Hepatocyte (in vitro differentiated cells): ENCODE measurements at regions not wholly inside any gene's neighbourhood (a gene's known extent, or its start where the extent isn't known, plus 50 kb on each side); places are given as distances from the start of the nearest gene placed in this dataset.

Source experiments
- DNase-seq: peaks from one replicate; pipeline ENCODE4 v3.0.0-alpha.2; 2016; ENCODE audit warnings: low spot score
- H2AFZ ChIP-seq: fragments of 200-600 bp; sonication (generic); 2 replicates; pipeline ENCODE4 v1.6.0; 2016; ENCODE audit warnings: antibody characterized with exemption, mild to moderate bottlenecking
- H3K27ac ChIP-seq: fragments of 200-600 bp; sonication (generic); 2 replicates; pipeline ENCODE4 v1.5.1; 2016; ENCODE audit warnings: mild to moderate bottlenecking
- H3K27me3 ChIP-seq: fragments of 200-600 bp; sonication (generic); 2 replicates; pipeline ENCODE4 v1.6.1; 2016
- H3K36me3 ChIP-seq: fragments of 200-600 bp; sonication (generic); replicated peaks from 2 replicates; pipeline ENCODE4 v1.5.1; 2016; ENCODE audit warnings: low read depth; ENCODE audit not compliant: insufficient read depth
- H3K4me1 ChIP-seq: fragments of 200-600 bp; sonication (generic); 2 replicates; pipeline ENCODE4 v1.5.1; 2016; ENCODE audit warnings: mild to moderate bottlenecking, moderate library complexity; ENCODE audit not compliant: insufficient read depth
- H3K4me2 ChIP-seq: fragments of 200-600 bp; sonication (generic); 2 replicates; pipeline ENCODE4 v1.6.0; 2016
- H3K4me3 ChIP-seq: fragments of 200-600 bp; sonication (generic); 2 replicates; pipeline ENCODE4 v1.5.1; 2016; ENCODE audit warnings: mild to moderate bottlenecking
- H3K79me2 ChIP-seq: fragments of 200-600 bp; sonication (generic); 2 replicates; pipeline ENCODE4 v1.6.0; 2017; ENCODE audit warnings: mild to moderate bottlenecking
- H3K9me2 ChIP-seq: fragments of 200-600 bp; sonication (generic); replicated peaks from 2 replicates; pipeline ENCODE4 v1.6.0; 2017; ENCODE audit warnings: mild to moderate bottlenecking; ENCODE audit not compliant: insufficient read depth
- H3K9me3 ChIP-seq: fragments of 200-600 bp; sonication (generic); 2 replicates; pipeline ENCODE4 v1.5.1; 2016; ENCODE audit warnings: low read depth, mild to moderate bottlenecking
- H4K20me1 ChIP-seq: fragments of 200-600 bp; sonication (generic); 2 replicates; pipeline ENCODE4 v1.6.0; 2016; ENCODE audit warnings: mild to moderate bottlenecking; ENCODE audit not compliant: insufficient read depth, poor library complexity, severe bottlenecking
- CTCF ChIP-seq: fragments of 200-600 bp; sonication (generic); IDR thresholded peaks from 2 replicates; pipeline ENCODE4 v1.5.1; 2016; ENCODE audit warnings: antibody characterized with exemption, mild to moderate bottlenecking; ENCODE audit not compliant: poor library complexity
- EZH2 ChIP-seq: fragments of 200-600 bp; sonication (generic); IDR thresholded peaks from 2 replicates; pipeline ENCODE4 v1.6.1; 2016; ENCODE audit warnings: antibody characterized with exemption, mild to moderate bottlenecking, borderline replicate concordance
- EZH2phosphoT487 ChIP-seq: fragments of 200-600 bp; sonication (generic); IDR thresholded peaks from one replicate; pipeline ENCODE4 v1.6.1; 2018; ENCODE audit warnings: antibody characterized with exemption, mild to moderate bottlenecking, low read depth, moderate library complexity; ENCODE audit not compliant: unreplicated experiment, severe bottlenecking
- WGBS: methylation state at CpG from one replicate; pipeline ENCODE4 v1.1.6; 2016; ENCODE audit warnings: low lambda C conversion rate; ENCODE audit errors: missing lambda C conversion rate; 5-methylcytosine and 5-hydroxymethylcytosine counted together

GRCh38 chr3:187836823-187837770 is 91.8 kb upstream of the BCL6 start:
- 77% methylated on average over 8 of the region's 8 CpGs for WGBS
- H3K9me3 ChIP-seq: no peaks in the 10 kb centered on the region
- H3K4me2 ChIP-seq: no peak overlapping the region
- no peak overlapping the region for H2AFZ ChIP-seq
- H4K20me1 ChIP-seq: no peaks in the 10 kb centered on the region
- no peak for TF ChIP-seq EZH2
- TF ChIP-seq EZH2phosphoT487: no peak
- no peak for TF ChIP-seq CTCF
- no peak overlapping the region for H3K4me3 ChIP-seq
- no peaks in the 10 kb centered on the region for H3K27me3 ChIP-seq
- H3K79me2 ChIP-seq: no peaks in the 10 kb centered on the region
- no peak for DNase-seq
- no peaks in the 10 kb centered on the region for H3K4me1 ChIP-seq
- no peaks in the 10 kb centered on the region for H3K9me2 ChIP-seq
- H3K36me3 ChIP-seq: no peaks in the 10 kb centered on the region
- no peak overlapping the region for H3K27ac ChIP-seq

GRCh38 chr3:187838016-187838540 is 92.8 kb upstream of the BCL6 start:
- no peak overlapping the region for H3K27ac ChIP-seq
- DNase-seq: no peak
- no peak overlapping the region for H3K4me2 ChIP-seq
- no peak overlapping the region for H2AFZ ChIP-seq
- WGBS: 70% methylated on average over 5 of the region's 5 CpGs
- H3K4me3 ChIP-seq: no peak overlapping the region
- no peaks in the 10 kb centered on the region for H3K79me2 ChIP-seq
- no peaks in the 10 kb centered on the region for H3K27me3 ChIP-seq
- H4K20me1 ChIP-seq: no peaks in the 10 kb centered on the region
- no peaks in the 10 kb centered on the region for H3K36me3 ChIP-seq
- no peaks in the 10 kb centered on the region for H3K9me2 ChIP-seq
- no peaks in the 10 kb centered on the region for H3K4me1 ChIP-seq
- TF ChIP-seq EZH2phosphoT487: no peak
- no peak for TF ChIP-seq CTCF
- H3K9me3 ChIP-seq: no peaks in the 10 kb centered on the region

- Histone ChIP-seq H3K4me1 (no peaks in the 10 kb centered on the region), H2AFZ (no peak overlapping the region), H3K9me2 (no peaks in the 10 kb centered on the region), H3K79me2 (no peaks in the 10 kb centered on the region), H3K4me3 (no peak overlapping the region), H3K27ac (no peak overlapping the region), H3K36me3 (no peaks in the 10 kb centered on the region), H3K4me2 (no peak overlapping the region), H3K27me3 (no peaks in the 10 kb centered on the region), H4K20me1 (no peaks in the 10 kb centered on the region), H3K9me3 (no peaks in the 10 kb centered on the region)
- TF ChIP-seq EZH2phosphoT487 (no peak), CTCF (no peak), EZH2 (no peak)
- WGBS: 85% methylated on average over 5 of the region's 5 CpGs
- no peak for DNase-seq
Measured at GRCh38 chr3:187839422-187839821, 94.2 kb upstream of the BCL6 start.
